ENCODE measurements at regions not wholly inside any gene's neighbourhood (a gene's known extent, or its start where the extent isn't known, plus 50 kb on each side); places are given as distances from the start of the nearest gene placed in this dataset.

DNA sequence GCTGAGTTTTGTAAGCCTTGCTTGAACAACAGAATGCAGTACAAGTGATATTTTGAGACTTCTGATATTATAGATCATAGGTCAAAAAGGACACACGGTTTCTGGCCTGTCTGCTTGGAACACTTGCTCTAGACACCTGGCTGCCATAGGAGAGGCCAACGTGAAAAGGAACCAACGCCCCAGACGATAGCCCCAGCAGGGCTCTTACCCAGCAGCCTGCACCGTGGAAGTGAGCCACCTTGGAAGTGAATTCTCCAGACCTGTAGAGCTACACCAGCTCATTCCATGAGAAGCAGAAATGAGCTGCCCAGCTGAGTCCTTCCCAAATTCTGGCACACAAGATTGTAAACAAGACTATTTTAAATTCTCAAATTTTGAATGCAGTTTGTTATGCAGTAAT, 323.1 kb downstream of the FBXO8 start:
- TF ChIP-seq, protein P1, sequence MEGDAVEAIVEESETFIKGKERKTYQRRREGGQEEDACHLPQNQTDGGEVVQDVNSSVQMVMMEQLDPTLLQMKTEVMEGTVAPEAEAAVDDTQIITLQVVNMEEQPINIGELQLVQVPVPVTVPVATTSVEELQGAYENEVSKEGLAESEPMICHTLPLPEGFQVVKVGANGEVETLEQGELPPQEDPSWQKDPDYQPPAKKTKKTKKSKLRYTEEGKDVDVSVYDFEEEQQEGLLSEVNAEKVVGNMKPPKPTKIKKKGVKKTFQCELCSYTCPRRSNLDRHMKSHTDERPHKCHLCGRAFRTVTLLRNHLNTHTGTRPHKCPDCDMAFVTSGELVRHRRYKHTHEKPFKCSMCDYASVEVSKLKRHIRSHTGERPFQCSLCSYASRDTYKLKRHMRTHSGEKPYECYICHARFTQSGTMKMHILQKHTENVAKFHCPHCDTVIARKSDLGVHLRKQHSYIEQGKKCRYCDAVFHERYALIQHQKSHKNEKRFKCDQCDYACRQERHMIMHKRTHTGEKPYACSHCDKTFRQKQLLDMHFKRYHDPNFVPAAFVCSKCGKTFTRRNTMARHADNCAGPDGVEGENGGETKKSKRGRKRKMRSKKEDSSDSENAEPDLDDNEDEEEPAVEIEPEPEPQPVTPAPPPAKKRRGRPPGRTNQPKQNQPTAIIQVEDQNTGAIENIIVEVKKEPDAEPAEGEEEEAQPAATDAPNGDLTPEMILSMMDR (IDR thresholded peaks at IDR 0.05): no peak
- TF ChIP-seq POLR2A (IDR thresholded peaks at IDR 0.05): no peak
- no peak for TF ChIP-seq EP300 (IDR thresholded peaks at IDR 0.05)
